Psoas muscle (tissue), 7 donors: ENCODE measurements at regions not wholly inside any gene's neighbourhood (a gene's known extent, or its start where the extent isn't known, plus 50 kb on each side); places are given as distances from the start of the nearest gene placed in this dataset.

Experiments used
- ATAC-seq, 4 donors: fragments of 200-7000 bp; cut with Tn5 transposase; one replicate each; pipeline ENCODE4 v1.9.1; 2020; ENCODE audit warnings: moderate library complexity in 3 of 4, mild to moderate bottlenecking in 2 of 4
- DNase-seq, 2 donors: peaks; one replicate each; pipeline ENCODE4 v3.0.0-alpha.2; 2020
- H3K27ac ChIP-seq: fragments of 200-600 bp; one replicate; pipeline ENCODE4 v1.8.0; 2022
- H3K27me3 ChIP-seq, 3 donors: fragments of 200-600 bp in 1 of 3; one replicate each; pipeline versions ENCODE4 v1.6.1 to v1.8.0; 2013 to 2022; ENCODE audit warnings: low read length in 2 of 3, mild to moderate bottlenecking in 2 of 3, moderate library complexity in 1 of 3; ENCODE audit not compliant: insufficient read depth in 3 of 3
- H3K36me3 ChIP-seq, 2 donors: fragments of 200-600 bp in 1 of 2; one replicate each; pipeline versions ENCODE4 v1.6.1 to v1.8.0; 2013 to 2022; ENCODE audit warnings: low read depth in 1 of 2, mild to moderate bottlenecking in 1 of 2, moderate library complexity in 1 of 2; ENCODE audit not compliant: insufficient read depth in 1 of 2
- H3K4me1 ChIP-seq: fragments of 200-600 bp; one replicate; pipeline ENCODE4 v1.8.0; 2022
- H3K4me3 ChIP-seq: fragments of 200-600 bp; one replicate; pipeline ENCODE4 v1.8.0; 2022; ENCODE audit warnings: mild to moderate bottlenecking
- H3K9me3 ChIP-seq: fragments of 200-600 bp; one replicate; pipeline ENCODE4 v1.8.0; 2022
- WGBS, 3 donors: extraction: QIAGEN DNeasy Blood & Tissue Kit; methylation state at CpG; one replicate each; pipeline versions ENCODE4 v1.1.6 to v1.1.7; 2013; 5-methylcytosine and 5-hydroxymethylcytosine counted together
- intact Hi-C, 2 donors: fragments of 100-400 bp; cut with DNase I; formaldehyde crosslinking; loops; one replicate each; pipeline versions ENCODE4 v1.11.0 to v1.14.2; 2022
- TF ChIP-seq, protein P1 (sequence below): fragments of 200-600 bp; IDR thresholded peaks from one replicate; pipeline ENCODE4 v1.8.0; 2022; ENCODE audit warnings: antibody characterized with exemption
- donor health status: healthy with polysubstance abuse.
- donor health status: DM: no; HTN: no; CAD: no; lungs with moderate emphysema.
- donor health status: Bipolar disorder and iron deficiency.
- donor health status: healthy.
- donor health status: DM: yes; HTN: yes; CAD: no.
- donor health status: DM: no; HTN: no; CAD: no.
- donor health status: DM: yes; HTN: yes; CAD: no.

DNA sequence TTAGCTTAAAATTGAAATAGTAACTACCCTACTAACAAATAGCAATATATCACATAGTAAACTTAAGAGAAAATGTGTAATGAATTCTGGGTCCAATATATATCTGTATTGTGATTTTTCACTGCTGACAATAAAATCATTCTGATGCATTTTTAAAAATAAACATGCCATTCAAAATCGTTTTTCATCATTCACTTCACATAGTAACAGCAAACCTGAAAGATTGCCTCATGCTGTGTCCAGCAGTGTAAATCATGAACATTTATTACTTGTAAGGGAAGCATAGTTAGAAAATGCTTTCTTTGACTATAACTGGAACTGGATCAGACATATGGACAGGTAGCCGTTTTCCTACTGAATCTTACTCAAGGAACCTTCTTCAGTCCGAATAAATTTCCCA is 446.1 kb downstream of the UTRN start:
- WGBS, 3 donors = 79 to 87% (median 80%) methylated on average over 3 of the region's 3 CpGs
- intact Hi-C loops = no loop called here
- Histone ChIP-seq H3K9me3 (no peaks in the 10 kb centered on the region), H3K4me1 (no peaks in the 10 kb centered on the region), H3K27ac (no peak overlapping the region), H3K4me3 (no peak overlapping the region), H3K36me3 (peaks cover 0 to 40% of the 10 kb centered on the region in 2 donors), H3K27me3 (no peaks in the 10 kb centered on the region)
- DNase-seq (no peak), ATAC-seq (no peak)
- TF ChIP-seq, protein P1, sequence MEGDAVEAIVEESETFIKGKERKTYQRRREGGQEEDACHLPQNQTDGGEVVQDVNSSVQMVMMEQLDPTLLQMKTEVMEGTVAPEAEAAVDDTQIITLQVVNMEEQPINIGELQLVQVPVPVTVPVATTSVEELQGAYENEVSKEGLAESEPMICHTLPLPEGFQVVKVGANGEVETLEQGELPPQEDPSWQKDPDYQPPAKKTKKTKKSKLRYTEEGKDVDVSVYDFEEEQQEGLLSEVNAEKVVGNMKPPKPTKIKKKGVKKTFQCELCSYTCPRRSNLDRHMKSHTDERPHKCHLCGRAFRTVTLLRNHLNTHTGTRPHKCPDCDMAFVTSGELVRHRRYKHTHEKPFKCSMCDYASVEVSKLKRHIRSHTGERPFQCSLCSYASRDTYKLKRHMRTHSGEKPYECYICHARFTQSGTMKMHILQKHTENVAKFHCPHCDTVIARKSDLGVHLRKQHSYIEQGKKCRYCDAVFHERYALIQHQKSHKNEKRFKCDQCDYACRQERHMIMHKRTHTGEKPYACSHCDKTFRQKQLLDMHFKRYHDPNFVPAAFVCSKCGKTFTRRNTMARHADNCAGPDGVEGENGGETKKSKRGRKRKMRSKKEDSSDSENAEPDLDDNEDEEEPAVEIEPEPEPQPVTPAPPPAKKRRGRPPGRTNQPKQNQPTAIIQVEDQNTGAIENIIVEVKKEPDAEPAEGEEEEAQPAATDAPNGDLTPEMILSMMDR = no peak

DNA sequence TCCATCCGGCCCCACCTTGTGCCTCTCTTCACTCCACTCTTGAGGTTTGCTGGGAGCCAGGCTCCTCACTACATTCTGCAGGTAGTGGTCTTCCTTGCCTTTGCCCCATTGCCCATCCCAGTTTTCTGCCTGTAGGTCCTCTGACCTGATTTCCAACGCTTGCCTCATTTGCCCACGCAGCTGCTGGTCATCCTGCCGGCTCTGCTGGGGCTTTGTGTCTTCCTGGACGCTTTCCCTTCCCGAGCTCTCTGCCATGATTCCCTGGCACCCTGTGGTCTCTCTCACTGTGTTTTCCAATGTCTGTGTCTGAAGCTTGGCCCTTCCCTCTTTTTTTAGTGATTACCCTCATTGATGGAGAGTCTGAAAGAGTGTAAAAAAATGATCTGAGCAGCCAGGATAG is 451.6 kb downstream of the UTRN start:
- TF ChIP-seq, protein P1 = no peak
- Histone ChIP-seq H3K36me3 (peaks cover 0 to 19% of the 10 kb centered on the region in 2 donors), H3K4me3 (no peak overlapping the region), H3K4me1 (no peaks in the 10 kb centered on the region), H3K27me3 (no peaks in the 10 kb centered on the region), H3K27ac (no peak overlapping the region), H3K9me3 (no peaks in the 10 kb centered on the region)
- ATAC-seq (no peak), DNase-seq (no peak)
- WGBS, 3 donors = 52 to 68% (median 58%) methylated on average over 6 of the region's 6 CpGs
- intact Hi-C loops = no loop called here

DNA sequence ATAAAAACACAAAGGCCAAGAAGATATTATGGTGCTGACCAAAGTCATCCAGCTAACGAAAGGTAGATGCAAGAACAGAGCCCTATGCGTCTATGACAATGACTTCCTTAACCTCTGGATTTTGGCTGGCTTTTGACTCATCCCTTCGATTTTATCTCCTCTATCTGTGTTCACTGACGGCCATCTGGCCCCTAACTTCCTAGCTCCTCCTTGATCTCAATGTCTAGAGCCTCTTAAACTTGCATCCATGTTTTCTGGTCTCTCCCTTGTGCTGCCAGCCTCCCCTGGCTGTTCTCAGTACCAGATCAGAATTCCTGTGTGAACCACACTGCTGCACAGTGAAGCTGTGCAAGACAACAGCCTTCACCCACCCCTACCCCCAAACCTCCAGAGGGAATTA is 452.9 kb downstream of the UTRN start:
- Histone ChIP-seq H3K27ac (no peak overlapping the region), H3K4me3 (no peak overlapping the region), H3K27me3 (no peaks in the 10 kb centered on the region), H3K9me3 (no peaks in the 10 kb centered on the region), H3K36me3 (peaks cover 0 to 6% of the 10 kb centered on the region in 2 donors), H3K4me1 (no peaks in the 10 kb centered on the region)
- DNase-seq = no peak
- ATAC-seq = no peak
- intact Hi-C loops = no loop called here
- WGBS, 3 donors = 87 to 91% (median 89%) methylated on average over 4 of the region's 4 CpGs
- TF ChIP-seq, protein P1 = no peak

DNA sequence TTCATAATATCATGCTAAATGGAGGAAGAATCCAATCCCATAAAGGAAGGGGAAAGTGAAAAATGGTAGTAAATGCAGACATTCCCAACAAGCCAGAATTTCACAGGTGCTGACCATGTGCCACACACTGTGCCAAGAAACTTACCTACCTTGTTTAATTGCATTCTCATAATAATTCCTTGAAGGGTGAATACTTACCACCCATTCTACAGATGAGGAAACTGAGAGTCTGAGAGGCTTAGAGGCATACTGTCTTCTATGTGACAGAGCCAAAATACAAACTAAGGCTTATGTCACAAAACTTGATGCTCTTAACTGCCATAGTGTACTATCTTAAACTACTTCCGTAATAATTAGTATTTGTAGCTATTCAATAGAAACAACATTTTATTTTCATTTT is 454.7 kb downstream of the UTRN start:
- Histone ChIP-seq H3K4me1 (no peaks in the 10 kb centered on the region), H3K27me3 (no peaks in the 10 kb centered on the region), H3K9me3 (no peaks in the 10 kb centered on the region), H3K36me3 (no peaks in the 10 kb centered on the region), H3K4me3 (no peak overlapping the region), H3K27ac (no peak overlapping the region)
- ATAC-seq (no peak), DNase-seq (no peak)
- WGBS, 3 donors = 98 to 100% (median 98%) methylated on average over 1 of the region's 1 CpG
- TF ChIP-seq, protein P1 = no peak
- intact Hi-C loops = no loop called here

DNA sequence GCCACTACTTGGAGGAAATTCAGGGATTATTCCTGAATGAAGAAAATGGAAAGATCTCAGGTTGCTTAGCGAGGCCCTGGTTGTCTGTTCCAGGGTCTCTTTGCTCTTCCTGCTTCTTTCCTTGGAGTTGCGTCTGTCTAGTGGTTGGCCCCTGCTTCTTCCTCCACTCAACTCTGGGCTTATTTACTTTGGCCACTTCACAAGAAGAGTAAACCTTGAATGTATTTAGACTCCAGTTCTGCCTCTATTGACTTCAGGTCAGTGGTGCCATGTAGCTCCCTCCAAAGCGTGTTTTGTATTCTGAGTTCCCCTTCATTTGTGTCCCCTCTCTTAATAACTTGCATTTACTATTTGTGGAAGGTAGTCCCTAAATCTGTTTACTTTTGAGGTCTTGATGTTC is 456.5 kb downstream of the UTRN start:
- Histone ChIP-seq H3K36me3 (no peaks in the 10 kb centered on the region), H3K27me3 (no peaks in the 10 kb centered on the region), H3K4me3 (no peak overlapping the region), H3K27ac (no peak overlapping the region), H3K4me1 (no peaks in the 10 kb centered on the region), H3K9me3 (no peaks in the 10 kb centered on the region)
- intact Hi-C loops = no loop called here
- TF ChIP-seq, protein P1 = no peak
- 94 to 99% (median 98%) methylated on average over 3 of the region's 3 CpGs for WGBS, 3 donors
- DNase-seq = no peak
- ATAC-seq = no peak
